ENCODE measurements at regions not wholly inside any gene's neighbourhood (a gene's known extent, or its start where the extent isn't known, plus 50 kb on each side); places are given as distances from the start of the nearest gene placed in this dataset.
"Not testable (repeated sequence)": the region's sequence is repeated elsewhere in the genome, so short reads cannot be mapped to it uniquely, and the experiment has no call there.

- in situ Hi-C loops (cut with MboI; ENCODE audit: low pct_unique_long_range_greater_than_20kb, low sequenced_read_pairs, unreplicated experiment) = no loop called here
- DNase-seq (ENCODE audit: low spot score) = no peak
- TF ChIP-seq CTCF (IDR thresholded peaks at IDR 0.05; ENCODE audit: extremely low read depth, insufficient read depth, missing control alignments) = no peak
Measured at GRCh38 chr13:93025984-93026383, 200.6 kb upstream of the GPC6 start.

- no peak for DNase-seq (ENCODE audit: low spot score)
- no peak for TF ChIP-seq CTCF (IDR thresholded peaks at IDR 0.05; ENCODE audit: extremely low read depth, insufficient read depth, missing control alignments)
- in situ Hi-C loops (cut with MboI; ENCODE audit: low pct_unique_long_range_greater_than_20kb, low sequenced_read_pairs, unreplicated experiment) = no loop called here
Measured at GRCh38 chr13:93029536-93029935, 197.1 kb upstream of the GPC6 start.

GRCh38 chr13:93036380-93036779 is 190.2 kb upstream of the GPC6 start:
- no peak for TF ChIP-seq CTCF (IDR thresholded peaks at IDR 0.05; ENCODE audit: extremely low read depth, insufficient read depth, missing control alignments)
- no peak for DNase-seq (ENCODE audit: low spot score)
- in situ Hi-C loops (cut with MboI; ENCODE audit: low pct_unique_long_range_greater_than_20kb, low sequenced_read_pairs, unreplicated experiment) = no loop called here

GRCh38 chr13:93037780-93038179 is 188.8 kb upstream of the GPC6 start:
- in situ Hi-C loops (cut with MboI; ENCODE audit: low pct_unique_long_range_greater_than_20kb, low sequenced_read_pairs, unreplicated experiment) = no loop called here
- no peak for TF ChIP-seq CTCF (IDR thresholded peaks at IDR 0.05; ENCODE audit: extremely low read depth, insufficient read depth, missing control alignments)
- DNase-seq (ENCODE audit: low spot score) = no peak

- in situ Hi-C loops (cut with MboI; ENCODE audit: low pct_unique_long_range_greater_than_20kb, low sequenced_read_pairs, unreplicated experiment) = no loop called here
- TF ChIP-seq CTCF (IDR thresholded peaks at IDR 0.05; ENCODE audit: extremely low read depth, insufficient read depth, missing control alignments) = no peak
Measured at GRCh38 chr13:93038187-93038586, 188.4 kb upstream of the GPC6 start.

GRCh38 chr13:93039131-93039530 is 187.5 kb upstream of the GPC6 start:
- DNase-seq (ENCODE audit: low spot score) = no peak
- in situ Hi-C loops (cut with MboI; ENCODE audit: low pct_unique_long_range_greater_than_20kb, low sequenced_read_pairs, unreplicated experiment) = no loop called here

More at GRCh38 chr13:93038187-93038586, 188.4 kb upstream of the GPC6 start:
- DNase-seq (ENCODE audit: low spot score) = no peak

GRCh38 chr13:93041566-93041965 is 185.0 kb upstream of the GPC6 start:
- DNase-seq (ENCODE audit: low spot score); in situ Hi-C loops (cut with MboI; ENCODE audit: low pct_unique_long_range_greater_than_20kb, low sequenced_read_pairs, unreplicated experiment): not testable (repeated sequence)

More at GRCh38 chr13:93039131-93039530, 187.5 kb upstream of the GPC6 start:
- TF ChIP-seq CTCF (IDR thresholded peaks at IDR 0.05; ENCODE audit: extremely low read depth, insufficient read depth, missing control alignments) = no peak
